Tibial nerve (tissue), 4 donors: ENCODE measurements at regions not wholly inside any gene's neighbourhood (a gene's known extent, or its start where the extent isn't known, plus 50 kb on each side); places are given as distances from the start of the nearest gene placed in this dataset.

ENCODE experiments used
- EP300 ChIP-seq, 2 donors: sonication (generic); formaldehyde crosslinking; IDR thresholded peaks; one replicate each; pipeline ENCODE4 v1.6.1; 2017; ENCODE audit warnings: antibody characterized with exemption in 2 of 2, mild to moderate bottlenecking in 1 of 2
- TF ChIP-seq, protein P1 (sequence below), 5 experiments: fragments of 200-600 bp in 3 of 5; fragments of 450-650 bp in 2 of 5; sonication (generic) in 3 of 5; IDR thresholded peaks; one replicate each; pipeline ENCODE4 v1.5.1; 2016 to 2019; ENCODE audit warnings: antibody characterized with exemption in 5 of 5, mild to moderate bottlenecking in 3 of 5, moderate library complexity in 2 of 5

DNA sequence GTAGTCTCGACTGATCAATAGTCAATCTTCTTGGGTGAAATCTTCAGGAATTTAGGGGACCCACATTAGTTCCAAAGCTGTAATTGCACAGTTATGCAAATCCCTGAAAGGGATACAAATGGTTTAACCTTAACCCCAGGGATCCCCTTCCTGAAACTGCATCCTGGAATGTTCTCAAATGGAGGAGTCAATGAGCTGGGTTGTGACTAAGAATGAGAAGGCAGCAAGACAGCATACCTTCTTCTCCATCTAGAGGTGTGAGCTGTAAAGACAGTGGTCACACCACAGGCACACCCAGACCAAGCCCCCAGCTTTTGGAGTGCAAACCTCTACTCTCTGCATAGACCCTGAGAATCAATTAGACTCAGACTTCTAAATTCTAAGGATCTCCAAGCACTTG, 164.7 kb upstream of the MEIS1 start:
- TF ChIP-seq, protein P1, sequence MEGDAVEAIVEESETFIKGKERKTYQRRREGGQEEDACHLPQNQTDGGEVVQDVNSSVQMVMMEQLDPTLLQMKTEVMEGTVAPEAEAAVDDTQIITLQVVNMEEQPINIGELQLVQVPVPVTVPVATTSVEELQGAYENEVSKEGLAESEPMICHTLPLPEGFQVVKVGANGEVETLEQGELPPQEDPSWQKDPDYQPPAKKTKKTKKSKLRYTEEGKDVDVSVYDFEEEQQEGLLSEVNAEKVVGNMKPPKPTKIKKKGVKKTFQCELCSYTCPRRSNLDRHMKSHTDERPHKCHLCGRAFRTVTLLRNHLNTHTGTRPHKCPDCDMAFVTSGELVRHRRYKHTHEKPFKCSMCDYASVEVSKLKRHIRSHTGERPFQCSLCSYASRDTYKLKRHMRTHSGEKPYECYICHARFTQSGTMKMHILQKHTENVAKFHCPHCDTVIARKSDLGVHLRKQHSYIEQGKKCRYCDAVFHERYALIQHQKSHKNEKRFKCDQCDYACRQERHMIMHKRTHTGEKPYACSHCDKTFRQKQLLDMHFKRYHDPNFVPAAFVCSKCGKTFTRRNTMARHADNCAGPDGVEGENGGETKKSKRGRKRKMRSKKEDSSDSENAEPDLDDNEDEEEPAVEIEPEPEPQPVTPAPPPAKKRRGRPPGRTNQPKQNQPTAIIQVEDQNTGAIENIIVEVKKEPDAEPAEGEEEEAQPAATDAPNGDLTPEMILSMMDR (IDR thresholded peaks at IDR 0.05) = no peak
- no peak for TF ChIP-seq EP300 (IDR thresholded peaks at IDR 0.05)
